ENCODE measurements at regions not wholly inside any gene's neighbourhood (a gene's known extent, or its start where the extent isn't known, plus 50 kb on each side); places are given as distances from the start of the nearest gene placed in this dataset.

DNA sequence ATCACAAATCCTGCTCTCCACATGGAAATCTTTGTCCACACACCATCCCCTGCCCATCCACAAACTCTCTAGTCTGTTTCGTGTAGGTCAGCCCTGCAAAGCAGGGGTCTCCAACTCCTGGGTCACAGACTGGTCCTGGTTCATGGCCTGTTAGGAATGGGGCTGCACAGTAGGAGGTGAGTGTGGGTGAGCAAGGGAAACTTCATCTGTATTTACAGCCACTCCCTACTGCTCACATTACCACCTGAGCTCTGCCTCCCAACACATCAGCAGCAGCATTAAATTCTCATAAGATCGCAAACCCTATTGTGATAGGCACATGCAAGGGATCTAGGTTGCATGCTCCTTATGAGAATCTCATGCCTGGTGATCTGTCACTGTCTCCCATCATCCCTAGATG, 242.1 kb downstream of the FGFR2 start:
- H3K4me1 Mint-ChIP-seq, result no peaks in the 10 kb centered on the region
- H3K9me3 Mint-ChIP-seq, result peaks cover 6% of the 10 kb centered on the region
- DNase-seq (ENCODE audit: low spot score in 2 of 2), result no peak
- no peaks in the 10 kb centered on the region for H3K27me3 Mint-ChIP-seq
- no peak overlapping the region for H3K4me3 Mint-ChIP-seq
- no peak overlapping the region for H3K27ac Mint-ChIP-seq (ENCODE audit: low read depth)
- ATAC-seq (replicated peaks; ENCODE audit: extremely low read depth, poor library complexity, severe bottlenecking), result no peak
- no peaks in the 10 kb centered on the region for H3K36me3 Mint-ChIP-seq (ENCODE audit: insufficient read depth)

DNA sequence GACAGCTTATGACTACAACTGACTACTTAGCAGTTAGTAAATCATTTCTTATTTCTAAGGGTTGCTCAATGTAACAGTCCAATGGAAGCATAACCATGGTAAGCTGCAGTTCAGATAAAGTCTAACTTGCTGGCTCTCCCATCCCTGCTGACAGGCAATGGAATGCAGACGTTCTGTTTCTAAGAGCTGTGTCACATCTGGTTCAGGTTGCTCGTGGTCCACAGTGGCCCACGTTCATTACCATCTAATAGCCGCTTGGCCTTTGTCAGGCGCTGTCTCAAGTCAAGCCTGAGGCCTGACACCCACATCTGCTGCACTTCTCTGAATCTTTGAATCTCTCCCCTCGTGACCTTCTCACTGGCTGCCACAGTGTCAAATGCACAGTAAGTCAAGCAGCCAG, 240.8 kb downstream of the FGFR2 start:
- no peak overlapping the region for H3K4me3 Mint-ChIP-seq
- no peak for DNase-seq (ENCODE audit: low spot score in 2 of 2)
- no peak for ATAC-seq (replicated peaks; ENCODE audit: extremely low read depth, poor library complexity, severe bottlenecking)
- H3K27me3 Mint-ChIP-seq, result no peaks in the 10 kb centered on the region
- H3K9me3 Mint-ChIP-seq, result peaks cover 6% of the 10 kb centered on the region
- no peaks in the 10 kb centered on the region for H3K36me3 Mint-ChIP-seq (ENCODE audit: insufficient read depth)
- no peak overlapping the region for H3K27ac Mint-ChIP-seq (ENCODE audit: low read depth)
- no peaks in the 10 kb centered on the region for H3K4me1 Mint-ChIP-seq

- Mint-ChIP-seq H3K27me3 (peaks cover 13% of the 10 kb centered on the region), H3K27ac (ENCODE audit: low read depth) (no peak overlapping the region), H3K9me3 (peaks cover 6% of the 10 kb centered on the region), H3K4me3 (no peak overlapping the region), H3K36me3 (ENCODE audit: insufficient read depth) (no peaks in the 10 kb centered on the region), H3K4me1 (no peaks in the 10 kb centered on the region)
- ATAC-seq (replicated peaks; ENCODE audit: extremely low read depth, poor library complexity, severe bottlenecking), result no peak
- DNase-seq (ENCODE audit: low spot score in 2 of 2), result no peak
Observed at GRCh38 chr10:121362026-121362425, 236.2 kb downstream of the FGFR2 start.

GRCh38 chr10:121365566-121365965, 232.7 kb downstream of the FGFR2 start:
- H3K4me1 Mint-ChIP-seq, result no peaks in the 10 kb centered on the region
- peaks cover 13% of the 10 kb centered on the region for H3K27me3 Mint-ChIP-seq
- no peak overlapping the region for H3K27ac Mint-ChIP-seq (ENCODE audit: low read depth)
- H3K36me3 Mint-ChIP-seq (ENCODE audit: insufficient read depth), result no peaks in the 10 kb centered on the region
- ATAC-seq (replicated peaks; ENCODE audit: extremely low read depth, poor library complexity, severe bottlenecking) (no peak), DNase-seq (ENCODE audit: low spot score in 2 of 2) (no peak)
- no peaks in the 10 kb centered on the region for H3K9me3 Mint-ChIP-seq
- no peak overlapping the region for H3K4me3 Mint-ChIP-seq

GRCh38 chr10:121368347-121369025, 229.8 kb downstream of the FGFR2 start:
- Mint-ChIP-seq H3K36me3 (ENCODE audit: insufficient read depth) (peaks cover 1% of the 10 kb centered on the region), H3K27me3 (peaks cover 13% of the 10 kb centered on the region), H3K4me3 (no peak overlapping the region), H3K4me1 (no peaks in the 10 kb centered on the region), H3K27ac (ENCODE audit: low read depth) (no peak overlapping the region), H3K9me3 (no peaks in the 10 kb centered on the region)
- ATAC-seq (replicated peaks; ENCODE audit: extremely low read depth, poor library complexity, severe bottlenecking) (no peak), DNase-seq (ENCODE audit: low spot score in 2 of 2) (no peak)

GRCh38 chr10:121369616-121370015, 228.6 kb downstream of the FGFR2 start:
- H3K4me1 Mint-ChIP-seq, result no peaks in the 10 kb centered on the region
- H3K9me3 Mint-ChIP-seq, result no peaks in the 10 kb centered on the region
- peaks cover 1% of the 10 kb centered on the region for H3K36me3 Mint-ChIP-seq (ENCODE audit: insufficient read depth)
- ATAC-seq (replicated peaks; ENCODE audit: extremely low read depth, poor library complexity, severe bottlenecking) (no peak), DNase-seq (ENCODE audit: low spot score in 2 of 2) (no peak)
- H3K27me3 Mint-ChIP-seq, result peaks cover 5% of the 10 kb centered on the region
- no peak overlapping the region for H3K4me3 Mint-ChIP-seq
- H3K27ac Mint-ChIP-seq (ENCODE audit: low read depth), result no peak overlapping the region

DNA sequence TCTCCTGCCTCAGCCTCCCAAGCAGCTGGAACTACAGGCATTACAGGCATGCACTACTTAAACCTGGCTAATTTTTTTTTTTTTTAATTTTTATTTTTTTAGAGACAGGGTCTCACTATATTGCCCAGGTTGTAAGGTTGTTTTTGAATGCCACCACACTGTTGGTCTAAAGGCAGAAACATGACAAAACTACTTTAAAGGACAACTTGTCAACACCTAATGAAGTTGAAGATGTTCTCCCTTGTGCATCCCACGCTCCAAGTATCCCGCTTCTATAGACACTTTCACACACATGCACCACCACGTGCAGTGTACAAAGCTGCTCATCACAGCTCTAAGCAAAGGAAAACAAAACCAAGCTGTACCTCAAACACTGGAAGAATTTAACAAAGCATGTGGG, 226.4 kb downstream of the FGFR2 start:
- ATAC-seq (replicated peaks; ENCODE audit: extremely low read depth, poor library complexity, severe bottlenecking) (no peak), DNase-seq (ENCODE audit: low spot score in 2 of 2) (no peak)
- no peak overlapping the region for H3K27ac Mint-ChIP-seq (ENCODE audit: low read depth)
- peaks cover 1% of the 10 kb centered on the region for H3K36me3 Mint-ChIP-seq (ENCODE audit: insufficient read depth)
- H3K4me1 Mint-ChIP-seq, result no peaks in the 10 kb centered on the region
- H3K4me3 Mint-ChIP-seq, result no peak overlapping the region
- H3K27me3 Mint-ChIP-seq, result no peaks in the 10 kb centered on the region
- no peaks in the 10 kb centered on the region for H3K9me3 Mint-ChIP-seq

DNA sequence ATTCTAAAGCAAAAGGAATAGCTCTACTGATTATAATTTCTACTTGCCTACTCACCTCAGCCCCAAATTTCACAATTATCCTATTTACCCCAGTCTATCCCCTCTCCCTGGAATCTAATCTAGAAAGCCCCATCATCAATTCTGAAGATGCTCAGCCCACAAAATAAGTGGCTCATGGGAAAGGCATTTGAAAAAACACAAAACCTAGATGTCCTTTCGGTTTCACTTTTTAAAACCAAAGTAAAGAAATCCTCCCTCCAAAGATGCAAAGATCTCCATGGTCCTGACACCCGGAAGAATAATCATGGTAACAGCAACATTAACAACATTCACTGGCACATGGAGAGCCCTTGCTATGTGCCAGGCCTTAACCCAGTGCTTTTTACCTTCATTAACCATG, 224.8 kb downstream of the FGFR2 start:
- Mint-ChIP-seq H3K4me3 (no peak overlapping the region), H3K27ac (ENCODE audit: low read depth) (no peak overlapping the region), H3K9me3 (peaks cover 6% of the 10 kb centered on the region), H3K36me3 (ENCODE audit: insufficient read depth) (peaks cover 1% of the 10 kb centered on the region), H3K4me1 (no peaks in the 10 kb centered on the region), H3K27me3 (no peaks in the 10 kb centered on the region)
- DNase-seq (ENCODE audit: low spot score in 2 of 2) (no peak), ATAC-seq (replicated peaks; ENCODE audit: extremely low read depth, poor library complexity, severe bottlenecking) (no peak)

GRCh38 chr10:121374121-121374520, 224.1 kb downstream of the FGFR2 start:
- no peaks in the 10 kb centered on the region for H3K4me1 Mint-ChIP-seq
- peaks cover 6% of the 10 kb centered on the region for H3K9me3 Mint-ChIP-seq
- H3K27me3 Mint-ChIP-seq, result no peaks in the 10 kb centered on the region
- DNase-seq (ENCODE audit: low spot score in 2 of 2) (no peak), ATAC-seq (replicated peaks; ENCODE audit: extremely low read depth, poor library complexity, severe bottlenecking) (no peak)
- no peak overlapping the region for H3K4me3 Mint-ChIP-seq
- no peak overlapping the region for H3K27ac Mint-ChIP-seq (ENCODE audit: low read depth)
- peaks cover 1% of the 10 kb centered on the region for H3K36me3 Mint-ChIP-seq (ENCODE audit: insufficient read depth)

GRCh38 chr10:121375172-121375571, 223.1 kb downstream of the FGFR2 start:
- no peak for ATAC-seq (replicated peaks; ENCODE audit: extremely low read depth, poor library complexity, severe bottlenecking)
- Mint-ChIP-seq H3K9me3 (peaks cover 6% of the 10 kb centered on the region), H3K36me3 (ENCODE audit: insufficient read depth) (peaks cover 1% of the 10 kb centered on the region), H3K4me3 (no peak overlapping the region), H3K27ac (ENCODE audit: low read depth) (no peak overlapping the region), H3K27me3 (no peaks in the 10 kb centered on the region), H3K4me1 (no peaks in the 10 kb centered on the region)
- DNase-seq (ENCODE audit: low spot score in 2 of 2), result no peak

GRCh38 chr10:121378251-121378801, 219.9 kb downstream of the FGFR2 start:
- DNase-seq (ENCODE audit: low spot score in 2 of 2) (no peak), ATAC-seq (replicated peaks; ENCODE audit: extremely low read depth, poor library complexity, severe bottlenecking) (no peak)
- no peaks in the 10 kb centered on the region for H3K36me3 Mint-ChIP-seq (ENCODE audit: insufficient read depth)
- H3K4me1 Mint-ChIP-seq, result no peaks in the 10 kb centered on the region
- H3K27ac Mint-ChIP-seq (ENCODE audit: low read depth), result no peak overlapping the region
- peaks cover 6% of the 10 kb centered on the region for H3K9me3 Mint-ChIP-seq
- no peaks in the 10 kb centered on the region for H3K27me3 Mint-ChIP-seq
- no peak overlapping the region for H3K4me3 Mint-ChIP-seq

GRCh38 chr10:121379013-121379412, 219.2 kb downstream of the FGFR2 start:
- H3K4me3 Mint-ChIP-seq, result no peak overlapping the region

GRCh38 chr10:121380211-121380610, 218.0 kb downstream of the FGFR2 start:
- Mint-ChIP-seq H3K9me3 (peaks cover 6% of the 10 kb centered on the region), H3K4me1 (no peaks in the 10 kb centered on the region), H3K27ac (ENCODE audit: low read depth) (no peak overlapping the region), H3K4me3 (no peak overlapping the region), H3K27me3 (no peaks in the 10 kb centered on the region), H3K36me3 (ENCODE audit: insufficient read depth) (no peaks in the 10 kb centered on the region)
- DNase-seq (ENCODE audit: low spot score in 2 of 2) (no peak), ATAC-seq (replicated peaks; ENCODE audit: extremely low read depth, poor library complexity, severe bottlenecking) (no peak)

More at GRCh38 chr10:121379013-121379412, 219.2 kb downstream of the FGFR2 start:
- Mint-ChIP-seq H3K36me3 (ENCODE audit: insufficient read depth) (no peaks in the 10 kb centered on the region), H3K9me3 (peaks cover 6% of the 10 kb centered on the region), H3K27ac (ENCODE audit: low read depth) (no peak overlapping the region), H3K4me1 (no peaks in the 10 kb centered on the region), H3K27me3 (no peaks in the 10 kb centered on the region)
- DNase-seq (ENCODE audit: low spot score in 2 of 2), result no peak
- ATAC-seq (replicated peaks; ENCODE audit: extremely low read depth, poor library complexity, severe bottlenecking), result no peak

All from central memory CD8-positive, alpha-beta T cell (primary cell).